ENCODE measurements at regions not wholly inside any gene's neighbourhood (a gene's known extent, or its start where the extent isn't known, plus 50 kb on each side); places are given as distances from the start of the nearest gene placed in this dataset.
"Not testable (repeated sequence)": the region's sequence is repeated elsewhere in the genome, so short reads cannot be mapped to it uniquely, and the experiment has no call there.

DNA sequence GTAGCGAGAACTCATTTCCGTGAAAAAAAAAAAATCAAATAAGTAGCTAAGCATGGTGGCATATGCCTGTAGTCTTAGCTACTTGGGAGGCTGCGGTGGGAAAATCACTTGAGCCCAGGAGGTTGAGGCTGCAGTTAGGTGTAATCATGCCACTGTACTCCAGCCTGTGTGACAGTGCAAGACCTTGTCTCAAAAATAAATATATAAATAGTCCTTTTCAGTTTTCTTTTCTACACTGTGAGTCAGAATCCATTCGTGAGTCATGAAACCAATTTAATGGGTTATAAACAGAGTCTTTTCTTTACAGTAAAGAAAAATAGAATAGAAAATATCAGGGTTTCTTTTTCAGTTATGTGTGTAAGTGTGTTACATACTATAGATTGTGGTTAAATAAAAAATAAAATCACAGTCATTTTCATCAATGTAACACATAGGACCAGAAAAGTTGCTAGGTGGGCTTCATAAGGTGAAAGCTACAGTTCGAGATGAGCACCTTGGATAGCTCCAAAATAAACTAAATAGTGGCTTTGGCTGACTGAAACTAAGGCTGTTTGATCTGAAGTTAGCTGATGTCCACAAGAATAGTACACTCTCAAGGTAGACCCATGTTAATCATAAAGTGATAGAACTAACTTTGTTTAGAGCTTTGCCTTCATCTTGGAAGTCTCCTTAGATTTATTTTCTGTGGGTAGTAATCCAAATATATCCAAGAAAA, 781.1 kb downstream of the GATA3 start:
- no peak for DNase-seq

DNA sequence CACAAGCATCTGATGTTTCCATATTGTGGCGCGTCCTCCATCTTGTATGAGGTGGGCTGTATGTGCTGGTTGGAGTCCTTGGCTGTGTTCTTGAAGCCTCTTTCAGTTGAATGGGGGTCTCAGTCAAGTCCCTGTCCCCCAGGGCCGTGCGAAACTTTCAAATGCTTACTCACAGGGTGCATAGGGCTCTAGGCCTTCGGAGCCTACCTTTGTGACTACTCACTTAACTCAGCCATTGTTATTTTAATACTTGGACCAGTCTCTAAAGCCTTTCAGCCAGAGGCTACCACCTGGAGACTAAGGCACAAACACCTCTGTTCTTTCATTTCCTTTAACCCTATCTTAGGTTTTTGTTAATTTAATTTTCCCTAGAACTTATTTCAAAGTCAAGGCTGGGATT, 785.9 kb downstream of the GATA3 start:
- DNase-seq: no peak

DNA sequence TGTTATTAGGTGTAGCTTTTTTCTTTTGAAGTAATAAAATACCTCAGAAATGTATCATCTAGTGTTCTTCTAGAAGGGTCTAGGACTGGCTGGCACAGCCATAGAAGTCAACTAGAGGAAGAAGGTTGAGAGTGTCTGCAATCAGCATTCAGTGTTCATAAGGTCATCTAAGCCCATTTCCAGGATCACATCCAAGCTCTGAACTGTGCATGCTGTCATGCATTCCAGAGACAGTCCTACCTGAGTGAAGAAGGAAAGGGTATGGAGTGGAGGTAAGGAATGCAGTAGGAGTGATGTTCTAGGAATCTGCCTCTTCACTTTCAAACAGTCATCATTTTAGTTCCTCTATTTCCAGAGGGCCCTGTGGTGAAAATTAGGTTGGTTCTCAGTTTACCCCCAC, 789.7 kb downstream of the GATA3 start:
- DNase-seq: no peak

DNA sequence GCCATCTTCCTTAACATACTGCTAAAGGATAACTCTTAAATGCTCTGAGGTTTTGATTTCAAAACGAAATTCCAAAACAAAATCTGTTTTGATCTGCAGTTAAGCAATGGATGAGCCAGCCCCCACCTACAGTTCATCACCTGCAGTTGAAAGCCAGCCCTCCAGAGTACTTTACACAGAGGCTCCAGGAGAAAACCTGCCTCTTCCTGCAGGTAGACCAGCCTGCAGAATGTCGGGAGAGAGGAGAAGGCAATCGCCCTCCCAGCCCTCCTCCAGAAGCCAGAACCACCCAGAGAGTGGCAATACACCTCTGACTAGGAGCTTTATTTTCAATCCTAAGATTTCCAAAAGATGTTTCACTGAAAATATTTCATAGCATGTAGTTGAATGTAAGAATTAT, 798.1 kb downstream of the GATA3 start:
- DNase-seq: no peak

DNA sequence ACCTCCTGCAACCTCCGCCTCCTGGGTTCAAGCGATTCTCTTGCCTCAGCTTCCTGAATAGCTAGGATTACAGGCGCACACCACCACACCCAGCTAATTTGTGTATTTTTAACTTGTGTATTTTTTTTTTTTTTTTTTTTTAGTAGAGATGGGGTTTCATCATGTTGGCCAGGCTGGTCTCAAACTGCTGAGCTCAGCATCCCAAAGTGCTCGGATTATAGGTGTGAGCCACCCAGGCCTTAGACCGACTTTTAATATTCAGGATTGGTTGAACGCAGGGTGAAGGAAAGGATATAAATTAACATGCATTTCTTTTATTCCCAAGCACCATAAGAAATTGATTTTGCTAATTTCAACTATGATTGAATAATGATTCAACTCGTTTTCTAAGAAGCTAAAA, 798.6 kb downstream of the GATA3 start:
- DNase-seq: no peak

DNA sequence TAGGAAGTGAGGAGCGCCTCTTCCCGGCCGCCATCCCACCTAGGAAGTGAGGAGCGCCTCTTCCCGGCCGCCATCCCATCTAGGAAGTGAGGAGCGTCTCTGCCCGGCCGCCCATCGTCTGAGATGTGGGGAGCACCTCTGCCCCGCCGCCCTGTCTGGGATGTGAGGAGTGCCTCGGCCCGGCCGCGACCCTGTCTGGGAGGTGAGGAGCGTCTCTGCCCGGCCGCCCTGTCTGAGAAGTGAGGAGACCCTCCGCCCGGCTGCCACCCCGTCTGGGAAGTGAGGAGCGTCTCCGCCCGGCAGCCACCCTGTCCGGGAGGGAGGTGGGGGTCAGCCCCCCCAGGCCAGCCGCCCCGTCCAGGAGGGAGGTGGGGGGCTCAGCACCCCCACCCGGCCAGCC, 814.4 kb downstream of the GATA3 start:
- not testable (repeated sequence) for DNase-seq

DNA sequence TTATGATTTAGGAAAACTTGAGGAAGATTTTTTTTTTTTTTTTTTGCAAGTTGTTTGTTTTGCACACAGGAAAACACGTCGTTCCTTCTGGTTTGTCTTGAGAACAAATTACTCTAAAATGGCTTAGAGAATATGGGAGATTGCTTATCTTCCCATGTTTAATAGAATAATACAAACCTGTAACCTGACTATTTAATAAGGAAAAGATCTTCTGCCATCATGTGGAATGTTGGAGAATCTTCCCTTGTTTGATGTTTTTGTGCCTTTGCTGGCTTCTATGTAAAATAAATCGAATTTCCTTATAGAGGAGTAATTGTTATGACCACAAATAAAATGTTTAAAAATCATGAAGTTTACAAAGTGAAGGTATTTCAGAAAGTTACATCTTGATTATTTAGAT, 818.8 kb downstream of the GATA3 start:
- DNase-seq: peak in 1 of 2 experiments; percentile 29

DNA sequence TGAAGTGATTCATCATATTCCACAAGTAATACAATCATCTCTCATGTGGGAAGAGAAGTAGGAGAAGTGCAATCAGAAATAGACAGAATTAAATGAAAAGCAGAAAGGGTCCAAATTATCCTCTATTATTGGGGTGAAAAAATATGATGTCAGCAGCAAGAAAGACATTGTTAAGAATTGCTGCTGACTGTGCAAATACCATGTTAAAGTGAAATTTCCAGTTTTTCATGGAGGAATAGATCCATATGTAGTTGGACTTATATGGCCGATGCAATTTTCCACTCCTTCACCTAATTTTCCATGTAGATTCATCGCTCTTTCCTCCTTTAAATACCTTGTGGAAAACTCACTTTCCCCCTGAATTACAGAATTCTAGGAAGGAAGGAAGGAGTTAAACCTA, 819.8 kb downstream of the GATA3 start:
- DNase-seq: no peak

DNA sequence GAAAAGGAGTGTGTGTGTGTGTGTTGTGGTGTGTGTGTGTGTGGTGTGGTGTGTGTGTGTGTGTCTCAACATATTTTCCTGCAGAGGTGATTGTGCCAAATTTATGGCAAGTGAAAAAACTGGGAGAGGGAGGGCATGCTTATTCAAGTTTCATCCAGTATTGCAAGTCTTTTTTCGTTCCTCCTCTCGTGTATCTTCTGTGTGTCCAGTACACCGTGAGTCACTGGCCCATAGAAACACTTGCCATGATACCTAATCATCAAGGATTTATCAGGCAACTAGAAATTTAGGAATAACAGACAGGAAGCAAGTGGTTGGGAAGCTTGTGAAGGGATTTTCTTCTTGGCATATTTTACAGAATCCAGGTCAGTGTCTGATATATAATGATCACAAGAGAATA, 820.5 kb downstream of the GATA3 start:
- DNase-seq: no peak

DNA sequence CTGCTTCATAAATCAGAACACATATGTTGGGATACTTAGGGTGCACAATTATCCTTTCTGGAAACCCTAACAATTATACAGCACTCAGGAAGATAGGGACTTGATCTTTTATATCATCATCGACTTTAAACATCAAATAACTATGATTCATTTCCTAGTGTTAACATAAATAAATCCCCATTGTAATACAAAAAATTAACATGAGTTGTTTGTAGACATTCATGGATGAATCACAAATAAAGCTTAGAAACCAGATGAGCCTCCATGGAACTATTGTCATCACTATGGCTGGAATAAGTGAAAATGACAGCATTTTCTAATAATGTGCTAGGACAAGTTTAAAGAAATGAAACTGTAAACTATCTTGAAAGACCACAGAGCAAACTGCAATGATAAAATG, 821.7 kb downstream of the GATA3 start:
- no peak for DNase-seq

DNA sequence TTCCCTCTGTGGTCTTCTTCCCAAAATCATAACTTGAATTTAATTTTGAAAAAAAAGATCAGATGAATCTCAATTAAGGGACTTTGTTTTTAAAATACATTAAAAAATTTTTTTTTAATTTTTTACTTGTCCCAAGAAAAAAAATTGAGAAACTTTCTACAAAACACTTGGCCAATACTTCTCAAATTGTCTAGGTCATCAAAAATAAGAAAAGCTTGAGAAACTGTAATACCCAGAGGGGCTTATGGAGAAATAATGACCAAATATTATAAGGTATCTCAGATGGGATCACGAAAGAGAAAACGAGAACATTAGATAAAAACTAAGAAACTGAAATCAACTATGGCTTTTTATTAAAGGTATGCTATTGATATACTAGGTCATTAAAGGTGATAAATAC, 835.0 kb downstream of the GATA3 start:
- DNase-seq: no peak

DNA sequence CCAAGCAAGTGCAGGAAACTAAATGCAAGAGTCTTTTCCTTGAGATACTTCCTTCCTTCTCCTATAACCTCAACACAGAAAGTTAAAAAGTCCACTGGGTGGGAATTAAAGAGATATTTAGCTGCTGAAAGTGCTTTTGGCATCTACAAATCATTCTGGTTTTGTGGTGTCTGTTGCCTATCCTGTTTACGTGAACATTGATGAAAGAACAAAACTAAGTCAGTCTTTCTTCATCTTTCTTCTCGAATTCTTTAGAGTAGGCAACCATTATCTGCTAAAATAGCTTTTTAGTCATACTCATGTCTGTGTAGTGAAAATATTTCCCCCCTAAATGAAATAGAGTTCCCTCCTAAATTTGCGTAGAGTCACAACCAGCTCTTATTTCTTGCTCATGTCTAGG, 838.6 kb downstream of the GATA3 start:
- no peak for DNase-seq

DNA sequence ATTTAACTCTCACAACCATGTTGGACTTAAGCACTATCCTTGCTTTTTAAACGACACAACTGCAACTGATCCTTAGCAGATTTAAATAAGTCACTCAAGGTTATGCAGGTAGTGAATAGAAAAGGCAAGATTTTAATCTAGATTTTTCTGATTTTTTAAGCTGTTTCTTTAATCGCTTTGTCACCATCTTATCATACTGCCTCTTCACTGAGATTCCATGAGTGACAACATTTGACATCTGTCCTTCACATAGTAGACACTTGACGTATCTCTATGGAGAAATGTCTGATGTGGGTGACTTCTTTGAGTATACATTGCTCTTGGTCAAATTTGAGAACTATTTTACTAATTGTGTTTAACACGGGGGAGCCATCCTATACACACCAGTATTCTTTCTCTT, 839.7 kb downstream of the GATA3 start:
- no peak for DNase-seq

DNA sequence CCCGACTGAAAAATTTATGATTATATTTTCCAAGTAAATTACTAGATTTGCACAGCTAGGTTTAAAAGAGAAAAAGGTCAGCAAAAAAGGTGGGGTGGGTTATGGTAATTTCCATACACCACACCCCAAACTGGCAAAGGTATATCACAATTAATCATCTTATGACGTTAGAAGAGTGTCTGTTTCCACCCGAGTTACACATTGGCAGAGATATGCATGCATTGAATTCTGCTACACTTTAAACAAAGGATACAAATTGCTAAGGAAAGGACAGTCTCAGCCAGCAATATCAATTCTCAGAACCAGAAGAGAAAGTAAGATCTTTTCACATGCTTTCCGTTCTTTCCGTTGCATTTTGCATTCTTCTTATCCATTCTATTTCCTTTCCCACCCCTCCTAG, 843.3 kb downstream of the GATA3 start:
- no peak for DNase-seq

DNA sequence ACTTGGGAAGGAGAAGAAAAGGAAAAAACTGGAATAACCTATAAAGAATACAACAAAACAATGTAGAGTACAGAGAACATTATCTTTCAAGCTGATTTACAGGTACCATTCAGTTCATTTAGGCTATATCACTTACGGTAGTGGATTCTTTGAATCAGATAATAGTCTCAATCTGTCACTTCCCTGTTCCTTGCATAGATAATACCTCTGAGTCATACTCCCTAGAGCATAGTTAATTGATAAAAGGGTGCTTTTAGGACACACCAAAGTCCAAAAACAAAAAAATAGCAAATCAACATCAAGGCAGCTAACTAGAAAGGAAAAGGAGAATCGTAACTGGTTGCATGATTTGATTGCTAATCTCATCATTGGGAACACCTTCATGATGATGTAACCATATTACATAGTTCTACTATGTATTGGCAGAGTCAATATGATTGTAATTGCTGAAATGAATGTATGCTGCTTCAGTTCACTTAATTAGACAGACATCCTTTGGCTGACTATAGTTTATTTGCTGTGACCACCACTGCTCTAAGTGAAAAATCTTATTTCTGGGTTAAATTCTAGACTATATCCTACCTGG, 844.4 kb downstream of the GATA3 start:
- DNase-seq: no peak

DNA sequence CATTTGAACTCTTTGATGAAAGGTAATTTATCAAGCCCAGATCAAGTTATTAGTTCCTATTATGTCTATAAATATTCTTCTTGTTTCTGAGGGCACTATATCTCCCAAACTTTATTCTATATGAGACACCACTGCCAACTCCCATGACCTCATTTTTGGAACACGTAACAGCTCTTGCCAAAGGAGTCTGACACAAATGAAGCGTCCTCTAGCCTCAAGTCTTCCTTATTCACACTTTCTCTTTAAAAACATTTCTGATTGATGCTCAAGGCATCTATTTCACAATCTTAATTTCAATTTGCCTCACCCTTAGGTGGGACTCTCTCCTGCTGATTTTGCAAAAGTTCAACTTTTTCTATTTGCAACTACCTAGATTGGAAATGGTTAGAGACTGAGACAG, 848.4 kb downstream of the GATA3 start:
- DNase-seq: no peak

DNA sequence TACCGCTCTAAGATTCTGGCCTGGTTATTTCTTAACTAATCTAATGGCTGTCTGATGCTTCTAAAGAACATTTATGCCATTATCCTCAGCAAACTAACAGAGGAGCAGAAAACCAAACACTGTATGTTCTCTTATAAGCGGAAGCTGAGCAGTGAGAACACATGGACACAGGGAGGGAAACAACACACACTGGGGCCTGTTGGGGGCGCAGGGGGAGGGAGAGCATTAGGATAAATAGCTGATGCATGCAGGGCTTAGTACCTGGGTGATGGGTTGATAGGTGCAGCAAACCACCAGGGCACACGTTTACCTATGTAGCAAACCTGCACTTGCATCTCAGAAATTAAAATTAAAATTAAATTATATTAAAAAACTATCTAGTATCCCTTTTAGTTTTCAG, 853.5 kb downstream of the GATA3 start:
- DNase-seq: no peak

DNA sequence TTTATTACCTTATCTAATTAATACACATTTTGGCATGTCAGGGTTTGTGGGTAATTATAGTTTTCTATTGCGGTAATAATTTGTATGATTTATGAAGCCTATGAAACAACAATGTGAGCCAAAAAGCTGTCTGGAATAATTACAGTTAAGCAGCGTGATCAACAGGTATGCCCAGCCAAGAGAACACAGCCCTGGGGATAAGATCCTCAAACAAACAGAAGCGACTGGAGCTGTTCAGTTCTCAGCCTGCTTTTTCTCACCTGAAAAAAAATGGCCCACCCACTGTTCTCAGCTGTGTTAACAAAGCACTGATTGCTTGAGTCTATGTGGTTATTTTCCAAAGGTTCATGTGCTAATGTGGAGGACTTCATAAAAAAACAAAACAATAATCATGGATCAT, 855.8 kb downstream of the GATA3 start:
- DNase-seq: no peak

DNA sequence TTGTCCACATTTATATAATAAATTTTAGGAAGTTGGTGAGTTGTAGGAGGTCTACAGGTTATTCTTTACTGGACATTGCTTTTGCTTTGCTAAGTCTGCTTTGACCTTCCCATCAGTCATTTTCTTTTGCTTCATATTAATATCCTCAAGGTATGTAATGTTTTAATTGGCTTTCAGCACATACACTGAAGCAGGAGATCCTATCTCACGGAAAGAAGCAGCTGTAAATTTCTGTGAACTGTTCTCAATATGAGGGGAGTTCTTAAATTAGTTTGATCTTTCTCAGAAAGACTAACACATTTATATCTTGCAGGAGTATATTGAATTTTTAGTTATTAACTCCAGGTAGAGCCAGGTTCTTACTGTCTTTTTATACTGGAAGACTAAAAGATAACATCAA, 856.5 kb downstream of the GATA3 start:
- DNase-seq: no peak

DNA sequence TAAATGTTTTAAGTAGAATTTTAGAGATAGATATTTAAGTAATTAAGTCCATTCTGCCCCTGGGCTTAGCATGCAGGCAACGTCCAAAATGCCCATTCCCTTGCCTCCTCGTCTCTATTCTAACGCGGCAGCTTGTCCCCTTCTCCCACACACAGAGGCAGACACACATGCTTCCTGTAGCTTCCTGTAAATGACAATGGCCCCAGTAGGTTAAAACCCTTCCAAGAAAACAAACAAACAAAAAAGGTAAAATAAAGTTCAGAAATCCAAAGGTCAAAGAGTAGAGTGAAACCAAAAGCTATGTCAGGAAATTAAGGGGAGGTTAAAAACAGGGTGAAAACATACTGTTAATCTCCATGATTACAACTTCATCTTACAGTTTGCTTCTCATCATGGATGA, 857.6 kb downstream of the GATA3 start:
- no peak for DNase-seq

DNA sequence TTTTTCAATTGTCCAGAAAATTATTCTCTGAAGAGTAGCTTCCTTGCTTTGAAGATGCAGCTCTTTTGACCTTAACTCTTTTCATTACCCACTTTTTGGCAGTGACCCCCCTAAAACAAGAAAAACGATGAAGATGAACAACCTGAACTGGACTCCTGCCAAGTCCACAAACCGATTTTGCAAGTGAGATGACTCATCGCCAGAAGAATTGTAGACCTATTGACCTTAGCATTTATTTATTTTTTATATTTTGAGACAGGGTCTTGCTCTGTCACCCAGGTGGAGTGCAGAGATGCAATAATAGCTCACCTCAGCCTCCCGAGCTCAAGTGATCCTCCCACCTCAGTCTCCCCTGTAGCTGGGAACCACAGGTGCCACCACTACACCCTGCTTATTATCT, 859.2 kb downstream of the GATA3 start:
- no peak for DNase-seq

DNA sequence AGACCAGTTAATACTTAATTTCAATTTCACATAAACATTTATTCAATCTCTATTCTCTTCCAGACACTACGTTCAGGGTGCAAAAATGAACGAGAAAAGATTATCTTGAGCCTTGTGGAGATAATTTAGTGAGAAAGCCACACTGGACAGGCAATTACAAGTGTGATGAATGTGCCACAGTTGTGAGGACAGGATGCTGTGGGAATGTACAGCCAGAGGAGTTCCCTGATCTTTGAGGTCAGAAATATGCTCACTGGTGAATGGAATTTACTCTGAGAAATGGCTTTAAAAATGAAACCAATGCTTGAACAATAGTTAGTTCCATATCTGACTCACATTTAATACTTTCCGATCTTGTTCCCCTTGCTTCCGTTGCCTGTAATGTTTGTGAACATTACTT, 864.8 kb downstream of the GATA3 start:
- DNase-seq: no peak

DNA sequence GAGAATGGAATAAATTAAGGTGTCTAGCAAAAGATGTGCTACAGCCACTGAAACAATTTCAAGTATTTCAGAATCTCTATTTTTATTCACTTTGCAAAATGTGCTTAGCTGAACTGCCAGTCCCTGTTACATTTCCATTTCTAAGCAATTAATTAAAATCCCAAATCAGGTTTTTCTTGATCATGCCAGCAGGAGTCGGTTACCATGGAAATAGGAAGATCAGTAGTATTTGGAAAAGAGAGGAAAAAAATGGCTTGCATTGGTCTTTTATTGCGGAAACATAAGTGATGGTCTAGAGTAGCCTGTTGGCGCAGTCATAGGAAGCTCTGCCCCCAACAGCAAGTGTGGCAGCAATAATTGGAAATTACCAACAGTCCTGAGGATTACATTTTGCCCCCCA, 867.1 kb downstream of the GATA3 start:
- no peak for DNase-seq

DNA sequence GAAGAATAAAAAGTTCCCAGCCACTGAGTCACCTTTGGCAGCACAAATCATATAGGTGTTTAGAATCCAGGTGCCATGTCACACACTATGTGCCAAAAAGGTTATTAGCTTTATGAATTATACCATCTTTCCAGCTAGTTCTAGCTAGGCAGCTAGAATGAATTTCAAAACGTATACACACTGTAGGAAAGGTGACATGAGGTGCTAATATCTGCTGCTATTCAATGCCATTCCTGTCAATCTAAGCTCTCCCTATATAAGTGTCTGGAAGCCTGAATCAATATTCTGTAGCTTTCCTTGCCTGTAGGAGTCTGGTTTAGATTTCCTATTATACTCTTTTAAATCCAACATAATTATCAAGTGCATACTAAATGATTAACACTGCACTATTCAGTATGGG, 868.6 kb downstream of the GATA3 start:
- DNase-seq: no peak

DNA sequence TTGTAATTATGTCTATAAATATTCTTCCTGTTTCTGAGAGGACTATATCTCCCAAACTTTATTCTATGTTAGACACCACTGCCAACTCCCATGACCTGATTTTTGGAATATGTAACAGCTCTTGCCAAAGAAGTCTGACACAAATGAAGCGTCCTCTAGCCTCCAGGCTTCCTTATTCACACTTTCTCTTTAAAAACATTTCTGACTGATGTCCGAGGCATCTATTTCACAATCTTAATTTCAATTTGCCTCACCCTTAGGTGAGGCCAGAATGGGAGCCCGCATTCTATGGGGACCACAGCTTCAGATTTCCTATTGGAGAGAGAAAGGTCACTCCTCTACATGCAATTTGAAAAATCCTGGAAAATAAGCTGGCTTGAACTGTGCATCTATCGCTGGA, 873.2 kb downstream of the GATA3 start:
- no peak for DNase-seq

Measured in SW 1271 (cell line).